ENCODE measurements at regions not wholly inside any gene's neighbourhood (a gene's known extent, or its start where the extent isn't known, plus 50 kb on each side); places are given as distances from the start of the nearest gene placed in this dataset.

DNA sequence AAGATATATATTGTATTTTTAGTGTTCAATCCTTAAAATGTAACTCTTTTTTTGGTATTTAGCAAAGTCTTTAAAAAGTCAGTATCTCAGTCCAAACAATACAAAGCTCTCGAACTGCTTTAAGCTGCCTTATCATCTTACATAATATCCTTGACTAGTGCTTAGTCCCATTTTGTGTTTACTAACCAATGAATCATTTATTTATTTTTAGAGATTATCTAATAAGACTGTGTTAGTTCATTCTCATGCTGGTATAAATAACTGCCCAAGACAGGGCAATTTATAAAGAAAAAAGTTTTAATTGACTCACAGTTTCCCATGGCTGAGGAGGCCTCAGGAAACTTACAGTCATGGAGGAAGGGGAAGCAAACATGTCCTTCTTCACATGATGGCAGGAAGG, 248.3 kb upstream of the KYNU start:
- no CpG with 5 or more reads among the region's 1 CpG for WGBS (ENCODE audit: insufficient coverage)
- H3K27ac Mint-ChIP-seq, result no peak overlapping the region
- no peak overlapping the region for H3K9ac ChIP-seq (ENCODE audit: low read length)
- H3K27me3 Mint-ChIP-seq, result peaks cover 10% of the 10 kb centered on the region
- intact Hi-C loops (cut with micrococcal nuclease), result no loop called here
- H3K4me2 ChIP-seq (replicated peaks; ENCODE audit: low read depth, low read length, poor library complexity, severe bottlenecking), result no peak overlapping the region
- no peaks in the 10 kb centered on the region for H3K4me1 ChIP-seq (ENCODE audit: control insufficient read depth in 2 of 2, insufficient read depth in 2 of 2, low read length in 2 of 2)
- H3K4me3 ChIP-seq (ENCODE audit: control extremely low read depth in 1 of 5, extremely low read depth in 1 of 5, insufficient read depth in 1 of 5, low read depth in 2 of 5, low read length in 4 of 5), result no peak overlapping the region
- H3K9me3 Mint-ChIP-seq (ENCODE audit: insufficient read depth), result no peaks in the 10 kb centered on the region
- H3K9me3 ChIP-seq (ENCODE audit: control extremely low read depth in 1 of 3, control insufficient read depth in 2 of 3, insufficient read depth in 1 of 3, low read length in 2 of 3), result no peaks in the 10 kb centered on the region
- H3K27ac ChIP-seq (ENCODE audit: low read length in 2 of 2), result no peak overlapping the region
- ChIA-PET POLR2A (no interaction called here), CTCF (no interaction called here)
- no peaks in the 10 kb centered on the region for H3K4me1 Mint-ChIP-seq
- H3K79me2 ChIP-seq (ENCODE audit: control insufficient read depth, insufficient read depth, low read length), result no peaks in the 10 kb centered on the region
- no peaks in the 10 kb centered on the region for H3K36me3 ChIP-seq (replicated peaks in 1 of 2; ENCODE audit: control extremely low read depth in 1 of 2, control insufficient read depth in 1 of 2, extremely low read depth in 1 of 2, insufficient read depth in 2 of 2, low read length in 1 of 2)
- no peak for TF ChIP-seq EZH2 (IDR thresholded peaks at IDR 0.05; ENCODE audit: borderline replicate concordance, insufficient read depth, low read depth, low read length, poor library complexity, severe bottlenecking)
- TF ChIP-seq, protein P1, sequence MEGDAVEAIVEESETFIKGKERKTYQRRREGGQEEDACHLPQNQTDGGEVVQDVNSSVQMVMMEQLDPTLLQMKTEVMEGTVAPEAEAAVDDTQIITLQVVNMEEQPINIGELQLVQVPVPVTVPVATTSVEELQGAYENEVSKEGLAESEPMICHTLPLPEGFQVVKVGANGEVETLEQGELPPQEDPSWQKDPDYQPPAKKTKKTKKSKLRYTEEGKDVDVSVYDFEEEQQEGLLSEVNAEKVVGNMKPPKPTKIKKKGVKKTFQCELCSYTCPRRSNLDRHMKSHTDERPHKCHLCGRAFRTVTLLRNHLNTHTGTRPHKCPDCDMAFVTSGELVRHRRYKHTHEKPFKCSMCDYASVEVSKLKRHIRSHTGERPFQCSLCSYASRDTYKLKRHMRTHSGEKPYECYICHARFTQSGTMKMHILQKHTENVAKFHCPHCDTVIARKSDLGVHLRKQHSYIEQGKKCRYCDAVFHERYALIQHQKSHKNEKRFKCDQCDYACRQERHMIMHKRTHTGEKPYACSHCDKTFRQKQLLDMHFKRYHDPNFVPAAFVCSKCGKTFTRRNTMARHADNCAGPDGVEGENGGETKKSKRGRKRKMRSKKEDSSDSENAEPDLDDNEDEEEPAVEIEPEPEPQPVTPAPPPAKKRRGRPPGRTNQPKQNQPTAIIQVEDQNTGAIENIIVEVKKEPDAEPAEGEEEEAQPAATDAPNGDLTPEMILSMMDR (IDR thresholded peaks at IDR 0.05), result no peak
- H3K4me3 Mint-ChIP-seq, result no peak overlapping the region
- DNase-seq (no peak), ATAC-seq (ENCODE audit: low read depth) (no peak)
- no peak overlapping the region for H2AFZ ChIP-seq (ENCODE audit: insufficient read depth, low read depth, low read length, poor library complexity, severe bottlenecking)
- H3K27me3 ChIP-seq (replicated peaks in 1 of 4; ENCODE audit: control extremely low read depth in 1 of 4, control insufficient read depth in 3 of 4, insufficient read depth in 4 of 4, low read length in 3 of 4), result no peaks in the 10 kb centered on the region
- H4K20me1 ChIP-seq (ENCODE audit: control insufficient read depth, insufficient read depth, low read length, poor library complexity, severe bottlenecking), result no peaks in the 10 kb centered on the region

GRCh38 chr2:142621287-142621686, 256.2 kb upstream of the KYNU start:
- no peak overlapping the region for H3K4me3 Mint-ChIP-seq
- Histone ChIP-seq H3K27me3 (replicated peaks in 1 of 4; ENCODE audit: control extremely low read depth in 1 of 4, control insufficient read depth in 3 of 4, insufficient read depth in 4 of 4, low read length in 3 of 4) (no peaks in the 10 kb centered on the region), H3K79me2 (ENCODE audit: control insufficient read depth, insufficient read depth, low read length) (no peaks in the 10 kb centered on the region), H3K36me3 (replicated peaks in 1 of 2; ENCODE audit: control extremely low read depth in 1 of 2, control insufficient read depth in 1 of 2, extremely low read depth in 1 of 2, insufficient read depth in 2 of 2, low read length in 1 of 2) (no peaks in the 10 kb centered on the region), H3K4me2 (replicated peaks; ENCODE audit: low read depth, low read length, poor library complexity, severe bottlenecking) (no peak overlapping the region), H2AFZ (ENCODE audit: insufficient read depth, low read depth, low read length, poor library complexity, severe bottlenecking) (no peak overlapping the region), H3K4me3 (ENCODE audit: control extremely low read depth in 1 of 5, extremely low read depth in 1 of 5, insufficient read depth in 1 of 5, low read depth in 2 of 5, low read length in 4 of 5) (no peak overlapping the region), H4K20me1 (ENCODE audit: control insufficient read depth, insufficient read depth, low read length, poor library complexity, severe bottlenecking) (no peaks in the 10 kb centered on the region), H3K27ac (ENCODE audit: low read length in 2 of 2) (no peak overlapping the region), H3K9me3 (ENCODE audit: control extremely low read depth in 1 of 3, control insufficient read depth in 2 of 3, insufficient read depth in 1 of 3, low read length in 2 of 3) (no peaks in the 10 kb centered on the region), H3K4me1 (ENCODE audit: control insufficient read depth in 2 of 2, insufficient read depth in 2 of 2, low read length in 2 of 2) (no peaks in the 10 kb centered on the region), H3K9ac (ENCODE audit: low read length) (no peak overlapping the region)
- DNase-seq (no peak), ATAC-seq (ENCODE audit: low read depth) (no peak)
- H3K27me3 Mint-ChIP-seq, result peaks cover 10% of the 10 kb centered on the region
- no peak for TF ChIP-seq EZH2 (IDR thresholded peaks at IDR 0.05; ENCODE audit: borderline replicate concordance, insufficient read depth, low read depth, low read length, poor library complexity, severe bottlenecking)
- TF ChIP-seq, protein P1 (IDR thresholded peaks at IDR 0.05), result no peak
- ChIA-PET CTCF (no interaction called here), POLR2A (no interaction called here)
- no CpG with 5 or more reads among the region's 2 CpGs for WGBS (ENCODE audit: insufficient coverage)
- no peak overlapping the region for H3K27ac Mint-ChIP-seq
- H3K9me3 Mint-ChIP-seq (ENCODE audit: insufficient read depth), result no peaks in the 10 kb centered on the region
- no peaks in the 10 kb centered on the region for H3K4me1 Mint-ChIP-seq
- intact Hi-C loops (cut with micrococcal nuclease), result no loop called here

Data from B cell (primary cell).